ENCODE measurements at regions not wholly inside any gene's neighbourhood (a gene's known extent, or its start where the extent isn't known, plus 50 kb on each side); places are given as distances from the start of the nearest gene placed in this dataset.

DNA sequence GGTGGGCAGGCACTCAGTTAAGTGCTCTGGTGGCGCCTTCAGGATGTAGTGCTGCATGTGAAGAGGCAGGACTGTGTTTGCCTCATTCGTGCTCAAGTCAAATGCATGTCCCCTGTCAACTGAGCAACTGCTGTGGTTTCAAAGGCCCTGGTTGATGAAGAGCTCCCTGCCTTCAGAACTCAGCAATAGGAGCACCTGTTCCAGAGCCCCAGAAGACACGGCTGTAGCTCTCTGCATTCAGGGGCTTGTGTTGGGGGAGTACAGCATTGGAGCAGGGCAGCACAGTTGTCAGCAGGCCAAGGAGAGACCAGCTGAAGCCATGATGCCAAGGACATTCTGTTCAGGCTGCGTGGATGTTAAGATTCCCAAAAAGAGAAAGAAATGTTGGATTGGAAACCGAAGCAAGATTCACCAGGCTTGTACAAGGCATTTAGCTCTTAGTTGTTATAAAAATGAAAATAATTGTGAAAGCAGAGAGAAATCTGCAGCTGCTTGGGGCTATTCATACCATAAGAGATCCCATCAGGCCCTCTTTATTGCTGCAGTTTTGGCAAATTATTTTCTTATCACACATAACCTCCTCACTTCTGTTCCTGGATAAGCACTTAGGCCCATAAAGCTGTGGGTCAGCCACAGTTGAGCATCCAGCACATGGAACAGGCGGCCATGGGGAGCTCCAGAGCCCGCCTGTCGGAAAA is 252.4 kb upstream of the ZNF521 start:
- Histone ChIP-seq H2AFZ (no peak overlapping the region), H3K4me1 (ENCODE audit: insufficient read depth) (no peaks in the 10 kb centered on the region), H4K20me1 (replicated peaks; ENCODE audit: insufficient read depth) (no peaks in the 10 kb centered on the region), H3K4me2 (no peak overlapping the region), H3K27me3 (ENCODE audit: insufficient read depth) (no peaks in the 10 kb centered on the region), H3K36me3 (ENCODE audit: insufficient read depth) (no peaks in the 10 kb centered on the region), H3K27ac (ENCODE audit: low read depth) (no peak overlapping the region), H3F3A (replicated peaks; ENCODE audit: low read depth) (no peaks in the 10 kb centered on the region), H3K79me2 (replicated peaks; ENCODE audit: insufficient read depth) (no peaks in the 10 kb centered on the region), H3K4me3 (no peak overlapping the region), H3K9me2 (ENCODE audit: insufficient read depth) (no peaks in the 10 kb centered on the region)
- Mint-ChIP-seq H3K27ac (no peak overlapping the region), H3K4me3 (no peak overlapping the region), H3K36me3 (ENCODE audit: low read depth) (no peaks in the 10 kb centered on the region), H3K9me3 (no peaks in the 10 kb centered on the region; the same call in 2 of the 3 replicates), H3K27me3 (ENCODE audit: insufficient read depth, low read depth, poor library complexity) (peaks cover 5% of the 10 kb centered on the region), H3K4me1 (no peaks in the 10 kb centered on the region; the same call in 2 of the 3 replicates)
- no peak for ATAC-seq
- TF ChIP-seq, protein P1, sequence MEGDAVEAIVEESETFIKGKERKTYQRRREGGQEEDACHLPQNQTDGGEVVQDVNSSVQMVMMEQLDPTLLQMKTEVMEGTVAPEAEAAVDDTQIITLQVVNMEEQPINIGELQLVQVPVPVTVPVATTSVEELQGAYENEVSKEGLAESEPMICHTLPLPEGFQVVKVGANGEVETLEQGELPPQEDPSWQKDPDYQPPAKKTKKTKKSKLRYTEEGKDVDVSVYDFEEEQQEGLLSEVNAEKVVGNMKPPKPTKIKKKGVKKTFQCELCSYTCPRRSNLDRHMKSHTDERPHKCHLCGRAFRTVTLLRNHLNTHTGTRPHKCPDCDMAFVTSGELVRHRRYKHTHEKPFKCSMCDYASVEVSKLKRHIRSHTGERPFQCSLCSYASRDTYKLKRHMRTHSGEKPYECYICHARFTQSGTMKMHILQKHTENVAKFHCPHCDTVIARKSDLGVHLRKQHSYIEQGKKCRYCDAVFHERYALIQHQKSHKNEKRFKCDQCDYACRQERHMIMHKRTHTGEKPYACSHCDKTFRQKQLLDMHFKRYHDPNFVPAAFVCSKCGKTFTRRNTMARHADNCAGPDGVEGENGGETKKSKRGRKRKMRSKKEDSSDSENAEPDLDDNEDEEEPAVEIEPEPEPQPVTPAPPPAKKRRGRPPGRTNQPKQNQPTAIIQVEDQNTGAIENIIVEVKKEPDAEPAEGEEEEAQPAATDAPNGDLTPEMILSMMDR (conservative IDR thresholded peaks at IDR 0.05; ENCODE audit: low read depth in 2 of 2) = no peak
- no peak for TF ChIP-seq ZNF331 (CRISPR knock-in tag; IDR thresholded peaks at IDR 0.05; ENCODE audit: low read depth)
- TF ChIP-seq JUNB (IDR thresholded peaks at IDR 0.05; ENCODE audit: unreplicated experiment) = no peak
- no peak for TF ChIP-seq POLR2AphosphoS5 (IDR thresholded peaks at IDR 0.05; ENCODE audit: low read depth)
- TF ChIP-seq, protein P2, sequence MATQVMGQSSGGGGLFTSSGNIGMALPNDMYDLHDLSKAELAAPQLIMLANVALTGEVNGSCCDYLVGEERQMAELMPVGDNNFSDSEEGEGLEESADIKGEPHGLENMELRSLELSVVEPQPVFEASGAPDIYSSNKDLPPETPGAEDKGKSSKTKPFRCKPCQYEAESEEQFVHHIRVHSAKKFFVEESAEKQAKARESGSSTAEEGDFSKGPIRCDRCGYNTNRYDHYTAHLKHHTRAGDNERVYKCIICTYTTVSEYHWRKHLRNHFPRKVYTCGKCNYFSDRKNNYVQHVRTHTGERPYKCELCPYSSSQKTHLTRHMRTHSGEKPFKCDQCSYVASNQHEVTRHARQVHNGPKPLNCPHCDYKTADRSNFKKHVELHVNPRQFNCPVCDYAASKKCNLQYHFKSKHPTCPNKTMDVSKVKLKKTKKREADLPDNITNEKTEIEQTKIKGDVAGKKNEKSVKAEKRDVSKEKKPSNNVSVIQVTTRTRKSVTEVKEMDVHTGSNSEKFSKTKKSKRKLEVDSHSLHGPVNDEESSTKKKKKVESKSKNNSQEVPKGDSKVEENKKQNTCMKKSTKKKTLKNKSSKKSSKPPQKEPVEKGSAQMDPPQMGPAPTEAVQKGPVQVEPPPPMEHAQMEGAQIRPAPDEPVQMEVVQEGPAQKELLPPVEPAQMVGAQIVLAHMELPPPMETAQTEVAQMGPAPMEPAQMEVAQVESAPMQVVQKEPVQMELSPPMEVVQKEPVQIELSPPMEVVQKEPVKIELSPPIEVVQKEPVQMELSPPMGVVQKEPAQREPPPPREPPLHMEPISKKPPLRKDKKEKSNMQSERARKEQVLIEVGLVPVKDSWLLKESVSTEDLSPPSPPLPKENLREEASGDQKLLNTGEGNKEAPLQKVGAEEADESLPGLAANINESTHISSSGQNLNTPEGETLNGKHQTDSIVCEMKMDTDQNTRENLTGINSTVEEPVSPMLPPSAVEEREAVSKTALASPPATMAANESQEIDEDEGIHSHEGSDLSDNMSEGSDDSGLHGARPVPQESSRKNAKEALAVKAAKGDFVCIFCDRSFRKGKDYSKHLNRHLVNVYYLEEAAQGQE (IDR thresholded peaks at IDR 0.05; ENCODE audit: unreplicated experiment) = no peak
- TF ChIP-seq NANOG (IDR thresholded peaks at IDR 0.05; ENCODE audit: borderline replicate concordance) = no peak
- TF ChIP-seq ZNF114 (CRISPR knock-in tag; IDR thresholded peaks at IDR 0.05) = no peak
- no peak for TF ChIP-seq CREB1 (CRISPR knock-in tag; IDR thresholded peaks at IDR 0.05; ENCODE audit: low read depth)
- no peak for TF ChIP-seq EZH2phosphoT487 (IDR thresholded peaks at IDR 0.05; ENCODE audit: unreplicated experiment)
- TF ChIP-seq STAT1 (IDR thresholded peaks at IDR 0.05; ENCODE audit: unreplicated experiment) = no peak
- TF ChIP-seq EZH2 (IDR thresholded peaks at IDR 0.05; ENCODE audit: low read depth, unreplicated experiment) = no peak
- TF ChIP-seq, protein P3, sequence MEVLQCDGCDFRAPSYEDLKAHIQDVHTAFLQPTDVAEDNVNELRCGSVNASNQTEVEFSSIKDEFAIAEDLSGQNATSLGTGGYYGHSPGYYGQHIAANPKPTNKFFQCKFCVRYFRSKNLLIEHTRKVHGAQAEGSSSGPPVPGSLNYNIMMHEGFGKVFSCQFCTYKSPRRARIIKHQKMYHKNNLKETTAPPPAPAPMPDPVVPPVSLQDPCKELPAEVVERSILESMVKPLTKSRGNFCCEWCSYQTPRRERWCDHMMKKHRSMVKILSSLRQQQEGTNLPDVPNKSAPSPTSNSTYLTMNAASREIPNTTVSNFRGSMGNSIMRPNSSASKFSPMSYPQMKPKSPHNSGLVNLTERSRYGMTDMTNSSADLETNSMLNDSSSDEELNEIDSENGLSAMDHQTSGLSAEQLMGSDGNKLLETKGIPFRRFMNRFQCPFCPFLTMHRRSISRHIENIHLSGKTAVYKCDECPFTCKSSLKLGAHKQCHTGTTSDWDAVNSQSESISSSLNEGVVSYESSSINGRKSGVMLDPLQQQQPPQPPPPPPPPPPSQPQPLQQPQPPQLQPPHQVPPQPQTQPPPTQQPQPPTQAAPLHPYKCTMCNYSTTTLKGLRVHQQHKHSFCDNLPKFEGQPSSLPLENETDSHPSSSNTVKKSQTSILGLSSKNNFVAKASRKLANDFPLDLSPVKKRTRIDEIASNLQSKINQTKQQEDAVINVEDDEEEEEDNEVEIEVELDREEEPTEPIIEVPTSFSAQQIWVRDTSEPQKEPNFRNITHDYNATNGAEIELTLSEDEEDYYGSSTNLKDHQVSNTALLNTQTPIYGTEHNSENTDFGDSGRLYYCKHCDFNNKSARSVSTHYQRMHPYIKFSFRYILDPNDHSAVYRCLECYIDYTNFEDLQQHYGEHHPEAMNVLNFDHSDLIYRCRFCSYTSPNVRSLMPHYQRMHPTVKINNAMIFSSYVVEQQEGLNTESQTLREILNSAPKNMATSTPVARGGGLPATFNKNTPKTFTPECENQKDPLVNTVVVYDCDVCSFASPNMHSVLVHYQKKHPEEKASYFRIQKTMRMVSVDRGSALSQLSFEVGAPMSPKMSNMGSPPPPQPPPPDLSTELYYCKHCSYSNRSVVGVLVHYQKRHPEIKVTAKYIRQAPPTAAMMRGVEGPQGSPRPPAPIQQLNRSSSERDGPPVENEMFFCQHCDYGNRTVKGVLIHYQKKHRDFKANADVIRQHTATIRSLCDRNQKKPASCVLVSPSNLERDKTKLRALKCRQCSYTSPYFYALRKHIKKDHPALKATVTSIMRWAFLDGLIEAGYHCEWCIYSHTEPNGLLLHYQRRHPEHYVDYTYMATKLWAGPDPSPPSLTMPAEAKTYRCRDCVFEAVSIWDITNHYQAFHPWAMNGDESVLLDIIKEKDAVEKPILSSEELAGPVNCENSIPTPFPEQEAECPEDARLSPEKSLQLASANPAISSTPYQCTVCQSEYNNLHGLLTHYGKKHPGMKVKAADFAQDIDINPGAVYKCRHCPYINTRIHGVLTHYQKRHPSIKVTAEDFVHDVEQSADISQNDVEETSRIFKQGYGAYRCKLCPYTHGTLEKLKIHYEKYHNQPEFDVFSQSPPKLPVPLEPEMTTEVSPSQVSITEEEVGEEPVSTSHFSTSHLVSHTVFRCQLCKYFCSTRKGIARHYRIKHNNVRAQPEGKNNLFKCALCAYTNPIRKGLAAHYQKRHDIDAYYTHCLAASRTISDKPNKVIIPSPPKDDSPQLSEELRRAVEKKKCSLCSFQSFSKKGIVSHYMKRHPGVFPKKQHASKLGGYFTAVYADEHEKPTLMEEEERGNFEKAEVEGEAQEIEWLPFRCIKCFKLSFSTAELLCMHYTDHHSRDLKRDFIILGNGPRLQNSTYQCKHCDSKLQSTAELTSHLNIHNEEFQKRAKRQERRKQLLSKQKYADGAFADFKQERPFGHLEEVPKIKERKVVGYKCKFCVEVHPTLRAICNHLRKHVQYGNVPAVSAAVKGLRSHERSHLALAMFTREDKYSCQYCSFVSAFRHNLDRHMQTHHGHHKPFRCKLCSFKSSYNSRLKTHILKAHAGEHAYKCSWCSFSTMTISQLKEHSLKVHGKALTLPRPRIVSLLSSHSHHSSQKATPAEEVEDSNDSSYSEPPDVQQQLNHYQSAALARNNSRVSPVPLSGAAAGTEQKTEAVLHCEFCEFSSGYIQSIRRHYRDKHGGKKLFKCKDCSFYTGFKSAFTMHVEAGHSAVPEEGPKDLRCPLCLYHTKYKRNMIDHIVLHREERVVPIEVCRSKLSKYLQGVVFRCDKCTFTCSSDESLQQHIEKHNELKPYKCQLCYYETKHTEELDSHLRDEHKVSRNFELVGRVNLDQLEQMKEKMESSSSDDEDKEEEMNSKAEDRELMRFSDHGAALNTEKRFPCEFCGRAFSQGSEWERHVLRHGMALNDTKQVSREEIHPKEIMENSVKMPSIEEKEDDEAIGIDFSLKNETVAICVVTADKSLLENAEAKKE (CRISPR knock-in tag; IDR thresholded peaks at IDR 0.05) = no peak
- no peak for DNase-seq (ENCODE audit: low spot score)

All from GM23338 (cell line).